Germinal center (tissue), 1 donor: ENCODE measurements at regions not wholly inside any gene's neighbourhood (a gene's known extent, or its start where the extent isn't known, plus 50 kb on each side); places are given as distances from the start of the nearest gene placed in this dataset.

Experiments used
- DNase-seq: peaks from one replicate; pipeline ENCODE4 v3.0.0; 2012; ENCODE audit warnings: mixed read lengths, low spot score

GRCh38 chr1:56031001-56031400 lies 548.4 kb downstream of the PLPP3 start:
- no peak for DNase-seq

- no peak for DNase-seq
Measured at GRCh38 chr1:56029319-56030003, 549.9 kb downstream of the PLPP3 start.

DNA sequence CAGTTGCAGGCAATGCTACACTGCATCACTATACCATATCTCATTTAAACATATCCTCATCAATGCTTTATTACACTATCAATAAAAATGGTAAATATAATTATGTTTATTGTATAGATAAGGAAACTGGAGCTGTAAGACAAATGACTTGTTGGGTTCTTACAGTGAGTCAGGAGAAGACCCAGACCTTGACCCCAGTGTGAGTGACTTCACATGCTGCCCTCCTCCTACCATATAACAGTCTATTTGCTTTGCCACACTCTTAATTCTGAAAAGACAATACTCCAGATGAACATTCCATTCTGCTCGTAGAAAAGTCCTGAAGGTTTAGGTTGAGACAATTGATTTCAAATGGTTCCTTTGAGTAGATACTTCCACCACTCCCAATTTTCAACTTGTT lies 550.5 kb downstream of the PLPP3 start:
- no peak for DNase-seq

GRCh38 chr1:56028244-56028643 lies 551.1 kb downstream of the PLPP3 start:
- no peak for DNase-seq

GRCh38 chr1:56025942-56026341 lies 553.4 kb downstream of the PLPP3 start:
- DNase-seq = no peak

GRCh38 chr1:56024155-56024554 lies 555.2 kb downstream of the PLPP3 start:
- no peak for DNase-seq

DNA sequence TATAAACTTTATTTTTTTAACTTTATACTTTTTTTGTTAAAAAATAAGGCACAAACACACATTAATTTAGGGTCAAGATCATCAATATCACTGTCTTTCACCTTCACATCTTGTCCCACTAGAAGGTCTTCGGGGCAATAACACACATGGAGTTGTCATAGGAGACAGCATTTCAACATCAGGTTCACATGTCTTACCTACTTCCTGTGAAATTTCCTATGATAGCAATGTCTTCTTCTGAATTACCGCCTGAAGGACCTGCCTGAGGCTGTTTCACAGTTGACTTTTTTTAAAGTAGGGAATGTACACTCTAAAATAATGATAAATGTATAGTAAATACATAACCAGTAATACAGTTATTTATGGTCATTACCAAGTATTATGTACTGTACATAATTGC lies 559.4 kb downstream of the PLPP3 start:
- DNase-seq = no peak

GRCh38 chr1:56019472-56019871 lies 559.9 kb downstream of the PLPP3 start:
- no peak for DNase-seq

DNA sequence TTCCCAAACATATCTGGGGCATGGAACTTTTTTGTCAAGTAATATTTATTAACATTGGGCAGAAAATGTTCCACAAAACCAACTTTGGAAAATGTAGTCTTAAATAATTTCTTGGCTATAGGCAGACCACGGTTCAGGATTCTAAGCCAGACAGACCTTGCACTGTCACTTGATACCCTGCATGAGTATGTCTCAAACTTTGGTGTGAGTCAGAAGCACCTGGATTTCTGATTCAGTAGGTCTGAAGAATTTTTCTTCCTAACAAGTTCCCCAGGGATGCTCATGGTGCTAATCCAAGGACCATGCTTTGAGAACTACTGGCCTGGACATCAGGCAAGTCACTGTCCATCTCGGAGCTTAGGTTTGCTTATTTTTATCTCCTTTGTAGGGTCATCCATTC lies 562.0 kb downstream of the PLPP3 start:
- no peak for DNase-seq

GRCh38 chr1:56003846-56004245 lies 575.5 kb downstream of the PLPP3 start:
- DNase-seq = no peak

DNA sequence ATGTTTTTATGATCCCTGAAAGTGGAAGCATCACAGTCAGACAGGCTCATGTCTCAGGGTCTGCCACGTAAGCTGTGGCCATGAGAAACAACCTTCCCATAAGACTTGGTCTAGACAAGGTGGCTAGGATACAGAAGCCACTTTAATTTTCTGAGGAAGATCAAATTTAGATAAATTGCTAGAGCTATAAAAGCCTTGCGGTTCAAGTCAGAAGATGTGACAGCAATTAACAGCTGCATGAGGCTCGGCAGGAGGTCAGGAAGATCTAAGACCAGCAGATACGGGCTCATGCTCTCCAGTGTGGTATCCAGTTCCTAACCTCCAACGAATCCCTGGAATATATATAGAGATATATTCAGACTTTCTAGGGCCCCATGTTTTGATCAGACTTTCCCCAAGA lies 577.1 kb downstream of the PLPP3 start:
- no peak for DNase-seq

DNA sequence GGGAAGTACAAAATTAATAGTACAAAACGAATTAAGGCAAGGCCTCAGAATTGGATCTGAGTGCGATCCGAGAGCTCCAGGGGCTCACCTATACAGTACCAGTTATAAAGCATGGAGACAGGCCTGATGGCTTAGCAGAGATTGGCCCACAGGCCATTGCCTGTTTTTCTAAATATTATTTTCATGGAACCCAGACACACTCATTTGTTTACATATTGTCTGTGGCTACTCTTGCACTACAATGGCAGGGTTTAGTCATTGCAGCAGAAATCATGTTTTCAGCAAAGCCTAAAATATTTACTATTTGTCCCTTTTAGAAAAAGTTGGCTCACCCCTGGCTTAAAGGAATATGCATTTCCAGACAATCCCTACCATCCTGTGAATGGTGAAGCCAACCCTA lies 578.9 kb downstream of the PLPP3 start:
- DNase-seq = no peak

- DNase-seq = no peak
Measured at GRCh38 chr1:55997536-55997935, 581.8 kb downstream of the PLPP3 start.

DNA sequence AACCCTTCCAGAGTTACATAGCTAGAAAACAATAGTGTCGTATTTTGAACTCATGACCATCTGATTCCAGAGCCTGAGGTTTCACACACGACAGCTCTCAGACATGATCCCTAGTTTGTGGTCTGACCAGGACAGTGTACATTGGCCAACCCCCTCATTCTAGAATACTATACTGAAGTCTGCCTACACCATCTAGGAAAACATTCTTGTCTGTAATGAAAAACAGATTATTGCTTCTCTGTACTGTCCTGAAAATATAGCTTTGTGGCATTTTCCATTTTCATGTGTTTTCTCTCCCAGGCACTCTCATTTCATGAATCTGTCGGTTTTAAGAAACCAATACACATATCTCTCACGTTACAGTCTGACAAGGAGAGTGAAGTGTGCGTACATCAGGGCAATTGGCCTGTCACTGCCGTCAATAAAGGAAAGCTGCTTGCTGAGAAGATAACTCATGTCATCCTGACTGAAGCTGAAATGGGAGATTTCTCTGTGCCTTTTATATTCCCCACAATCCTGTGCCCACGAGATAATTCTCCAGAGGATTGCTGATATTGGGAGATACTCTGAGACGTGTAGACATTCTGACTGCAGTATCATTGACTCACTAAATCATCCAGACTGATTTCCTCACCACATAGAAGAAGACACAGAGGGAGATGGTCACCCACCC lies 585.6 kb downstream of the PLPP3 start:
- no peak for DNase-seq

DNA sequence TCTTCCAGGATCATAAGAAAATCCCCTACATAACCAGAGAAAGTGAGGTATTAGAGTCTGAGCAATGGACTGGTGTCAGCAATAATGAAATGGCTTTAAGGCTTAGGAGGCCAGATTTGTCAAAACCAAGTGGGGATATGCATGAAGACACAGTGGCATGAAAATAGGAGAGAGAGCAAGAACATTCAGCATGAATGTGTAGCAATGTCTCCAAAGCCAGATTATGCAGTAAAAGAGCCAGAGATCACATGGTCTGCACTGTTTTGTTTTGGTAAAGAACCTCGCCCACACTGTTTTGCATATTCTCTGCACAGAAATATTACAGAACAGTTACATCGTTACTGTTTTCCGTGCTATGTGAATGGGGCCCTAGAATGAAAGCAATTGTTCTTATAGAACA lies 589.4 kb downstream of the PLPP3 start:
- DNase-seq = no peak

DNA sequence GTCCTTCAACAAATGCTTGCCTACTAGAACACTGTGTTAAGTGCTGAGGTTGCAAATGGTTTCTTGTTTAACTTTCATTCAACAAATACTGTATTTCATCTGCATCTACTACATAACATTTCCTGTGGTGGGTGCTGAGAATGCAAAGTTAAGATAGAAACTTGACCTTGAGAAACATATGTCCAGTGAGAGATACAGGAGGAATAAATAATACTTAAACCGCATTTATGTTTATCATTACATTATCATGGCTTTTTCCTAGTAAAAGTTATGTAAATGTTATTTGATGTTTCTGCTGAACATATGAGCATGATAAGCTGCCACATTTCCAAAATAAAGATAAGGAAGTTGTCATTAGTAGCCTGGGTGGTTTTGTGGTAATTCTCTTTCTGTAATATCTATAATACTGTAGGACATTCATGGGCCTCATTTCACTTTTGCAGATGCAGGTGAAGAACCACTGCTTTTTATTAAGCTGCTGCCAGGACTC lies 590.4 kb downstream of the PLPP3 start:
- no peak for DNase-seq

DNA sequence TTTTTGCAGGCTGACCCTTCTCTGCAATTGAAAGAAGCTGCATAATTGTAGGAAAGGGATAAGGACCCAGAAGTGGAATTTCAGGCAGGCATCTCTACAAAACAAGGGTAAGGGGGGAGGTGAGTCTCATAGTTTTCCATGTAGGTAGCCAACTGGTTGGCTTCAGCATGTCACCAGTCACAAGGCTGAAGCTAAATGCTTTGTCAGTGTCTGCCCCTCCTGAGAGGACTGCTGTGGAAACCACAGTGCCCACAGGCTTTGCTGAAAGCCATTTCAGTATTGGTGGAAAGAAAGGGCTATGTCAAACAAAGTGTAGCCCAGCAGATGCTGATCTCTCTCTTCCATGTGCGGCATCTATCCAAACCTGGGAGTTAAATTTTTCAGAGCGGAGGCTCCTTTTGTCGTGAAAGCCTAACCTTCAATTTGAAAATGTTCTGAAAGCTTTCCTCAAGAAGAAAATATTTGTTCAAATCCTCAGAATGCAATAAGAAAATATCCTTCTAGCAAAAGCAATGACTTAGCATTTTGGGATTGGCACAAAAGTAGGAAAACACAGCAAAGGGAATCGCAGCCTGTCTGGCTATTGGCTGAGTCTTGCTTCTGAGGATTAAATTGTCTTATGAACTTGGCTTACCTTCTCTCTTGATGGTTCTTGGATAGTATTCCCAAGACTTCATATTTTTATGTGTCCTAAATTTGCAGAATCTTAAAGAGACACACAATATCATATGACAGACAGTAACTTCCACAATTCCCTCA lies 591.7 kb downstream of the PLPP3 start:
- DNase-seq = no peak

DNA sequence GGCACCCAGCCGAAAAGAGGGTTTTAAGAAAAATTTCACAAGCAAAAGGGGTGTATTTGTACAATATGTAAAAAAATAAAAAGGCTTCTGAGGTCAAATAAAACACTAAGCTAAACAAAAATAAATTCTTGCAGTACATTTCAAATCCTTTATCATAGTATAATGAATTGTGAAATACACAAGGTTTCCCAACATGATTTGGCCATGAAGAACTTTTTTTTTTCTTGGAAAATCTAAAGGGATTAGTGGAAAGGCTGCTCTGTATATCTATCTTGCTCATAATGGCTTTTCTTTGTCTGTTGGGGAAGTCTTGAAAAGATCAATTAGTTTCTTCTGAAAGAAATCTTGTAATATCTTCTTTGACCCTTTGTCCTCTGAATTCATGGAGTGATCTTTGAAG lies 593.4 kb downstream of the PLPP3 start:
- no peak for DNase-seq

GRCh38 chr1:55981010-55981650 lies 598.2 kb downstream of the PLPP3 start:
- no peak for DNase-seq

DNA sequence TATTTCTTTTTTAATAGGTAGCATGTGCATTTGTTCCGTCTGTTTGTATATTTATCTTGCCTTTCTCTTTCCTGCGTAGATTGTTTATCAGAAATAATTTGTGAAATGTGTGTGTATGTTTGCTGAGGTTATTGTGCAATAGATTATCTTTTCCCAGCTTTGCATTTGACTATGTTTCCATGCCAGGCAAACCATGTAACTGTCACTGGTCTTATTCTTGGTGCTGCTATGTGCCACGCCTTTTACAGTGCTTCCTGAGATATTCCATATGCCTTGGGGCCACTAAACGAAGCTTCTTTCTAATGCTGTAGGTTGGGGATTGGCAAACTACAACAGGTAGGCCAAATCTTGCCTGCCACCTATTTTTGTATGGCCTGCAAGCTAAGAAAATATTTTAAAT lies 598.8 kb downstream of the PLPP3 start:
- no peak for DNase-seq

DNA sequence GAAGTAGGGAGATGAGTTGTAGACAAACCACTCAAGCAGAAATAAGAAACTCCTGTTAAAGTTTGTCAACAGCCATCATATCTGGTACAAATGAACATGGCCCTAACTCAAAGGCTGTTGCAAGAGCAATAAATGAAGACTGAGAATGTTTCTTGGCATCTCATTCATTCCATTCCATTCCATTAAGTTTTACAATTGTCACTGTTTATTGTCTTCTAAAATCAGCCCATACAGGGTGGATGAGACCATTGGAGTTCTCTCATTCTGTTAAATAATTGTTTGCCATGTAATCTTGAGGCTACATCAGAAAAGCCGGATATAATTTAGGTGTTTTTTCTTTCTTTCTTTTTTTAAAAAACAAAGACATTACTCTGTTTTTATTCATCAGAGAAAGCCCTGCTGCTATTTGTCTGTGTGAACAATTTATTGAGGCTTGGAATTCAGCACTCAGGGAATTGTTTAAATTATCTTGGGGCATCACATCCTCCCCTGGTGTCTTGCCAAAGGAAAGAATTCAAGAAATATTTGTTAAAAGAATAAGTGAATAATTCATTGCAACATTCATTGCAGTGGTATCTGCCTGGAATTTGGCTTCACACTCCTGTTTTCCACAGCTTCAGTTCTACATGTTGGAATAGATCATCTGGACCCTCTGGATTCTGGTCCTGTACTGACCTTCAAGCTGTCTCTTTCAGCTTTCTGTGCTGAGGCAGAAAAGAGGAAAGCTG lies 604.5 kb downstream of the PLPP3 start:
- DNase-seq = no peak

DNA sequence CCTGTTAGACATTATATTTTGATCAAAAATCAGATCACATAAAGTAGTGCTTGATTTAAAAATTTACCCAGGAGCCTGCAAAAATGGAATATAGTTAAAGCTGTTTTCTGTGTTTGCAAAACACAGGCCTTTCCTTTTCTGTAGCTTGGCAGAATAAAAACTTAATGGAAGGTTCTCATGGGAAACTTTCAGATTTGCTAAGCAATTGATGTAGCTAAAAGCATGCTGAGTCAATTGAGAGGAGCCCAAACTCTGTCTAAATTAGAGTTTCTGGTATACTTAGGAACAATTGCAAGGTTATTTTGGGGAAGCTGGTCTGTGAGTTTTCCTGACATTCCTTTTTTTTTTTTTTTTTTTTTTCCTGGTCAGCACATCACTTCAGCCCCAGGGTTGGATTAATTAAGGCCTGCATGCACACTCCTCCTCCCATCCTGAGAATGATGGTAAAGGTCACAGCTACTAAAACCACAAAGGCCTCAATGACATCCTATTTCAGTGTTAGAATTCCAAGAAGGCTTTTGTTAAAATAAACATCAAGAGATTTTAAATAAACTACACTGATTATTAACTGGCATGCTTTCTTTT lies 608.7 kb downstream of the PLPP3 start:
- DNase-seq = no peak
